ENCODE measurements at regions not wholly inside any gene's neighbourhood (a gene's known extent, or its start where the extent isn't known, plus 50 kb on each side); places are given as distances from the start of the nearest gene placed in this dataset.

GRCh38 chr3:72145506-72146380 is 360.8 kb upstream of the PROK2 start:
- Histone ChIP-seq H3K4me2 (ENCODE audit: insufficient read depth, low read length) (no peak overlapping the region), H2AFZ (ENCODE audit: low read depth, low read length) (no peak overlapping the region), H3K27me3 (ENCODE audit: control insufficient read depth in 2 of 2, insufficient read depth in 2 of 2, low read length in 2 of 2) (peaks cover 0 to 5% of the 10 kb centered on the region in 2 experiments), H3K9me3 (replicated peaks; ENCODE audit: control insufficient read depth, insufficient read depth, low read length) (no peaks in the 10 kb centered on the region), H3K4me3 (replicated peaks in 1 of 3; ENCODE audit: insufficient read depth in 1 of 3, low read depth in 1 of 3, low read length in 3 of 3) (no peak overlapping the region), H3K27ac (ENCODE audit: insufficient read depth, low read depth, low read length) (no peak overlapping the region), H3K9ac (replicated peaks; ENCODE audit: extremely low read depth, insufficient read depth, low read length) (no peak overlapping the region), H3K36me3 (ENCODE audit: control insufficient read depth in 2 of 2, extremely low read depth in 1 of 2, insufficient read depth in 2 of 2, low read length in 2 of 2) (no peaks in the 10 kb centered on the region), H4K20me1 (replicated peaks; ENCODE audit: control insufficient read depth, extremely low read depth, insufficient read depth, low read length) (no peaks in the 10 kb centered on the region), H3K4me1 (ENCODE audit: control insufficient read depth, extremely low read depth, insufficient read depth, low read length) (no peaks in the 10 kb centered on the region), H3K79me2 (ENCODE audit: control insufficient read depth, insufficient read depth, low read length) (no peaks in the 10 kb centered on the region), H3K9me1 (replicated peaks; ENCODE audit: control insufficient read depth, extremely low read depth, insufficient read depth, low read length) (no peaks in the 10 kb centered on the region)
- CTCF ChIA-PET: no interaction called here
- no peak for TF ChIP-seq GATA2 (IDR thresholded peaks at IDR 0.05; ENCODE audit: insufficient read depth, insufficient read length, low read depth, low read length)
- TF ChIP-seq JUN (IDR thresholded peaks at IDR 0.05; ENCODE audit: borderline replicate concordance, insufficient read depth, insufficient read length, low read depth): no peak
- no peak for TF ChIP-seq MYC (IDR thresholded peaks at IDR 0.05; ENCODE audit: low read depth, low read length)
- no peak for TF ChIP-seq MAX (IDR thresholded peaks at IDR 0.05; ENCODE audit: insufficient read depth, insufficient read length)
- no peak for TF ChIP-seq EZH2 (IDR thresholded peaks at IDR 0.05; ENCODE audit: borderline replicate concordance, low read depth, low read length, severe bottlenecking)
- no peak for TF ChIP-seq CTCF (IDR thresholded peaks at IDR 0.05; ENCODE audit: extremely low read depth in 1 of 2, insufficient read depth in 1 of 2, low read depth in 1 of 2, low read length in 2 of 2)
- no peak for TF ChIP-seq POLR2AphosphoS5 (IDR thresholded peaks at IDR 0.05; ENCODE audit: insufficient read depth, low read depth, low read length)
- no peak for TF ChIP-seq POLR2A (IDR thresholded peaks at IDR 0.05; ENCODE audit: low read depth, low read length)
- TF ChIP-seq FOS (IDR thresholded peaks at IDR 0.05; ENCODE audit: borderline replicate concordance, insufficient read depth, low read length): no peak
- intact Hi-C loops (cut with micrococcal nuclease) (no loop called here), dilution Hi-C loops (cut with MboI; ENCODE audit: extremely low pct_ligation_motif_present, low sequenced_read_pairs) (no loop called here)
- POLR2A ChIA-PET: no interaction called here
- BruUV-seq (replicated peaks): no TSS peak
- no peak for FAIRE-seq
- no peak for DNase-seq (ENCODE audit: low read depth, low spot score)

Measured in endothelial cell of umbilical vein (primary cell).